ENCODE measurements at regions not wholly inside any gene's neighbourhood (a gene's known extent, or its start where the extent isn't known, plus 50 kb on each side); places are given as distances from the start of the nearest gene placed in this dataset.
"Not testable (repeated sequence)": the region's sequence is repeated elsewhere in the genome, so short reads cannot be mapped to it uniquely, and the experiment has no call there.

DNA sequence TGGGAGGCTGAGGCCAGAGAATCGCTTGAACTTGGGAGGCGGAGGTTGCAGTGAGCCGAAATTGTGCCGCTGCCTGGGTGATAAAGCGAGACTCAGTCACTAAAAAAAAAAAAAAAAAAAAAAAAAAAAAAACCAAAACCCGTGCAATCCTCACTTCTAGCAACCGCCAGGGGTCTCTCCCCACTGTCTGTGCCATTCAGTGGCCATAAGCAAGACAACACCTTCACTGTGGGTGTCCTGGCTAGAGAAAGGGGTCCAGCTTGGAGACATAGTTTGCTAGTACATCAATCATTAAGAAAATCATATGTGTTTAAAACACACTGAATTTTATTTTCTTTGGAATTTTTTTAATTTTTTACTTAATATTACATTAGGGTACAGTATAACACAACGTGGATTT lies 68.2 kb downstream of the RASL11A start:
- TF ChIP-seq CTCF (IDR thresholded peaks at IDR 0.05; ENCODE audit: insufficient read depth, low read length, poor library complexity, severe bottlenecking) = peak; percentile 55
- H3K4me3 ChIP-seq (replicated peaks; ENCODE audit: low read depth, low read length) = no peak overlapping the region
- H3K36me3 ChIP-seq (ENCODE audit: control insufficient read depth, insufficient read depth, low read length) = no peaks in the 10 kb centered on the region
- no peaks in the 10 kb centered on the region; the same call in none of the 2 replicates for H3K27me3 ChIP-seq (replicated peaks; ENCODE audit: control insufficient read depth, insufficient read depth, low read length)
- DNase-seq (ENCODE audit: extremely low read depth, insufficient read length) = no peak

DNA sequence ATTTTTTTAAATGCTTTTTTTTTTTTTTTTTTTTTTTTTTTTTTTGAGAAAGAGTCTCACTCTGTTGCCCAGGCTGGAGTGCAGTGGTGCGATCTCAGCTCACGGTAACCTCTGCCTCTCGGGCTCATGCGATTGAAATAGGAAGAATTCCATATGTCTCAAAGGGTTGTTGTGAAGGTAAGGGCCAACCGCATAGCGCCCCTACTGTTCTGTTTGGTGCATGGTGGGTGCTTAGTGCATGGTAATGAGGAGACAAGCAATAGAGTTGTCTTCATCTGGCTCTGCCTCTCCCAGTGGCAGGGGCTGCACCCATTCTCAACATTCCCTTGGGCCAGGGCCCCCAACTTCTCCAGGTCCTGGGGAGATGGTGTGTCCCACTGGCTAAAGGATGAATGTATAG lies 68.7 kb downstream of the RASL11A start:
- Histone ChIP-seq H3K36me3 (ENCODE audit: control insufficient read depth, insufficient read depth, low read length) (no peaks in the 10 kb centered on the region), H3K4me3 (replicated peaks; ENCODE audit: low read depth, low read length) (no peak overlapping the region), H3K27me3 (replicated peaks; ENCODE audit: control insufficient read depth, insufficient read depth, low read length) (no peaks in the 10 kb centered on the region; the same call in none of the 2 replicates)
- TF ChIP-seq CTCF (IDR thresholded peaks at IDR 0.05; ENCODE audit: insufficient read depth, low read length, poor library complexity, severe bottlenecking) = peak; percentile 81
- no peak for DNase-seq (ENCODE audit: extremely low read depth, insufficient read length)

DNA sequence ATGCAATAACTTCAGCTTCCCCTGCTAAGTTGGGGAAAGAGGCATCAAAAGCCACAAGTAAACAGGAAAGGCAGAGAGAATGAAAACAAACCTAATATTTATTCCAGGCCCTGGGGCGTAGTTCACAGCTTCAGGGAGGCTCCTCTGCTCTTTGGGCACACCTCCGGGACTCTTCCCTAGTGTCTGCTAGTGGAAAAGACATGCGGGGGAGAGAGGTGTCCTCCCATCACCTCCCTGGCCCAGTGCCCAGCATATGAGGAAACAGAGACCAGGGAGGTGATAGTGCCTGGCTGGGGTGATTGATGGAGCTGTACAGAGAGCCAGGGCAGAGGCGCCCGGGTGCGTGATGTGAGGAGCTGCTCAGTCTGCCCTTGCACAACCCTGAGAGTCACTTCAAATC lies 71.0 kb downstream of the RASL11A start:
- TF ChIP-seq CTCF (IDR thresholded peaks at IDR 0.05; ENCODE audit: insufficient read depth, low read length, poor library complexity, severe bottlenecking) = no peak
- no peak for DNase-seq (ENCODE audit: extremely low read depth, insufficient read length)
- Histone ChIP-seq H3K27me3 (replicated peaks; ENCODE audit: control insufficient read depth, insufficient read depth, low read length) (no peaks in the 10 kb centered on the region; the same call in none of the 2 replicates), H3K4me3 (replicated peaks; ENCODE audit: low read depth, low read length) (no peak overlapping the region), H3K36me3 (ENCODE audit: control insufficient read depth, insufficient read depth, low read length) (no peaks in the 10 kb centered on the region)

- Histone ChIP-seq H3K27me3 (replicated peaks; ENCODE audit: control insufficient read depth, insufficient read depth, low read length) (peaks cover 2% of the 10 kb centered on the region), H3K36me3 (ENCODE audit: control insufficient read depth, insufficient read depth, low read length) (no peaks in the 10 kb centered on the region), H3K4me3 (replicated peaks; ENCODE audit: low read depth, low read length) (no peak overlapping the region)
- DNase-seq (ENCODE audit: extremely low read depth, insufficient read length) = no peak
- no peak for TF ChIP-seq CTCF (IDR thresholded peaks at IDR 0.05; ENCODE audit: insufficient read depth, low read length, poor library complexity, severe bottlenecking)
Observed at GRCh38 chr13:27347211-27347772, 76.7 kb downstream of the RASL11A start.

DNA sequence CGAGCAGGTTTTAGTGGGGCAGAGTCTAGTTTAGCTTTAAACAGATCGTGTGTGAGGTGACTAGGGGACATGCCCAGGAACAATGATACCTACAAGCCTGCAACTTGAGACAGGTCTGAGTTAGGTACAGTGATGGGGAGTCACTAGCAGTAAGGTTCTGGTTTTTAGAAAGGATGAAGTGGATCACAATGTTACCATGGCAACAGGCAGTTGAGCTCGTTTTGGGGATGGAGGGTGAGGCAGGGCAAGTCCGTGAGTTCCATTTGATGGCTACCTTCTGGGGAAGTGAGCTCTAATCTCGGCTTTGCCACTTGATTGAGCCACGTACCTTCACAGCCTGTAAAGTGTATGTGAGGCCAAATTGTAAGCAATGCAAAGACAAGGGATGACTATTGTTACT lies 76.0 kb upstream of the GTF3A start:
- no peak overlapping the region for H3K4me3 ChIP-seq (replicated peaks; ENCODE audit: low read depth, low read length)
- TF ChIP-seq CTCF (IDR thresholded peaks at IDR 0.05; ENCODE audit: insufficient read depth, low read length, poor library complexity, severe bottlenecking) = no peak
- H3K27me3 ChIP-seq (replicated peaks; ENCODE audit: control insufficient read depth, insufficient read depth, low read length) = peaks cover 2% of the 10 kb centered on the region
- DNase-seq (ENCODE audit: extremely low read depth, insufficient read length) = no peak
- no peaks in the 10 kb centered on the region for H3K36me3 ChIP-seq (ENCODE audit: control insufficient read depth, insufficient read depth, low read length)

- Histone ChIP-seq H3K4me3 (replicated peaks; ENCODE audit: low read depth, low read length) (no peak overlapping the region), H3K27me3 (replicated peaks; ENCODE audit: control insufficient read depth, insufficient read depth, low read length) (peaks cover 2% of the 10 kb centered on the region; the same call in 1 of the 2 replicates), H3K36me3 (ENCODE audit: control insufficient read depth, insufficient read depth, low read length) (no peaks in the 10 kb centered on the region)
- no peak for DNase-seq (ENCODE audit: extremely low read depth, insufficient read length)
- TF ChIP-seq CTCF (IDR thresholded peaks at IDR 0.05; ENCODE audit: insufficient read depth, low read length, poor library complexity, severe bottlenecking) = no peak
Observed at GRCh38 chr13:27349458-27349857, 75.0 kb upstream of the GTF3A start.

GRCh38 chr13:27350825-27351224 lies 73.6 kb upstream of the GTF3A start:
- not testable (repeated sequence) for H3K36me3 ChIP-seq (ENCODE audit: control insufficient read depth, insufficient read depth, low read length); H3K27me3 ChIP-seq (replicated peaks; ENCODE audit: control insufficient read depth, insufficient read depth, low read length); DNase-seq (ENCODE audit: extremely low read depth, insufficient read length); H3K4me3 ChIP-seq (replicated peaks; ENCODE audit: low read depth, low read length)

Measured in GM06990 (cell line).